CD1c-positive myeloid dendritic cell (primary cell): ENCODE measurements at regions not wholly inside any gene's neighbourhood (a gene's known extent, or its start where the extent isn't known, plus 50 kb on each side); places are given as distances from the start of the nearest gene placed in this dataset.
A peak's percentile ranks its signal among the peaks of the same experiment; 100 is the strongest.

ENCODE experiments used
- DNase-seq: peaks from one replicate; pipeline ENCODE4 v3.0.0-alpha.2; 2016; ENCODE audit errors: extremely low spot score

- DNase-seq, result no peak
Measured at GRCh38 chr6:82645536-82646230, 282.1 kb downstream of the TPBG start.

- DNase-seq, result no peak
Measured at GRCh38 chr6:82646231-82646615, 282.6 kb downstream of the TPBG start.

GRCh38 chr6:82651845-82652335 lies 288.3 kb downstream of the TPBG start:
- DNase-seq, result no peak

GRCh38 chr6:82679232-82679631 lies 315.6 kb downstream of the TPBG start:
- DNase-seq, result no peak

GRCh38 chr6:82680192-82680591 lies 316.6 kb downstream of the TPBG start:
- DNase-seq, result no peak

- no peak for DNase-seq
Measured at GRCh38 chr6:82681119-82681714, 317.6 kb downstream of the TPBG start.

GRCh38 chr6:82686719-82687118 lies 323.1 kb downstream of the TPBG start:
- DNase-seq, result no peak

GRCh38 chr6:82687855-82688254 lies 324.2 kb downstream of the TPBG start:
- no peak for DNase-seq

GRCh38 chr6:82690283-82690682 lies 326.7 kb downstream of the TPBG start:
- DNase-seq, result no peak

- no peak for DNase-seq
Measured at GRCh38 chr6:82691997-82692396, 328.4 kb downstream of the TPBG start.

- no peak for DNase-seq
Measured at GRCh38 chr6:82693094-82693493, 329.5 kb downstream of the TPBG start.

GRCh38 chr6:82701341-82701740 lies 337.7 kb downstream of the TPBG start:
- no peak for DNase-seq

- DNase-seq, result no peak
Measured at GRCh38 chr6:82702574-82702973, 339.0 kb downstream of the TPBG start.

- DNase-seq, result no peak
Measured at GRCh38 chr6:82703230-82703629, 339.6 kb downstream of the TPBG start.

GRCh38 chr6:82704045-82704444 lies 340.4 kb downstream of the TPBG start:
- no peak for DNase-seq

- no peak for DNase-seq
Measured at GRCh38 chr6:82705579-82705978, 342.0 kb downstream of the TPBG start.

- no peak for DNase-seq
Measured at GRCh38 chr6:82711105-82711827, 347.6 kb downstream of the TPBG start.

- no peak for DNase-seq
Measured at GRCh38 chr6:82711971-82712370, 348.4 kb downstream of the TPBG start.

GRCh38 chr6:82712389-82712788 lies 348.8 kb downstream of the TPBG start:
- DNase-seq, result no peak

GRCh38 chr6:82712826-82713225 lies 349.2 kb downstream of the TPBG start:
- peak; percentile 9 for DNase-seq

- DNase-seq, result no peak
Measured at GRCh38 chr6:82720992-82721391, 344.6 kb downstream of the UBE3D start.

- no peak for DNase-seq
Measured at GRCh38 chr6:82735790-82736189, 329.9 kb downstream of the UBE3D start.

GRCh38 chr6:82737965-82738364 lies 327.7 kb downstream of the UBE3D start:
- DNase-seq, result no peak
